ENCODE measurements at regions not wholly inside any gene's neighbourhood (a gene's known extent, or its start where the extent isn't known, plus 50 kb on each side); places are given as distances from the start of the nearest gene placed in this dataset.

DNA sequence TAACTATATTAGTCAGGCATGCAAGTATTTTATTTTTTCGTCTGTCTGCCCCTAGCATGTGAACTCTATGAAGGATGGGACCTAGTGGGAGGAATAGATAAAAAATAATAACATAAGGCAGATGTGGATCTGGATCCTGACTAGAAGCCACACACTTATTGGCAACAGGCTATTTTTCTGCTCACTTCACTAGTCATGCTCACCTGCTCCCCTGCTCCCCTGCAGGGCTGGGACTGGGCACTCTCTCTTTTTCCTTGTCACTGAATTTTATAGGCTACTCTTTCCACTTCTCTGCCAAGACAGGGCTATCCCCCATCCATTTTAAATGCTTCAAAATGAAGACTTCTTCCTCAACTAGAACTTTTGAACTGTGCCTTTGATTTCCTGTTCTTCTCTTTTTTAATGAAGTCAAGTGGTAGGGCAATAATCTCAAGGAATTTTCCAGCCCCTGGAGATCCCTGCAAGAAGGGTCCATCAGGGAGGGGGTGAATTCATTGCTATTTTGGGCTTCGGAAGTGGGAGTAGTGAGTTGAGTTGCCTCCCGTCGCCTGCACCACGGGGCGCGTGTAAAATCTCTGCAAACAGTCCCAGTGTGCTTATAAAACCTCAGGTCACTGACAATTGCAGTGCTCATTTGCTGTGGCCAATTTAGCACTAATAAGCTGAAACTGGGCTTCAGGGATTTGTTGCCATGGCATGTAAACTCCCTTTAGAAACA lies 156.7 kb upstream of the NPVF start:
- TF ChIP-seq, protein P1, sequence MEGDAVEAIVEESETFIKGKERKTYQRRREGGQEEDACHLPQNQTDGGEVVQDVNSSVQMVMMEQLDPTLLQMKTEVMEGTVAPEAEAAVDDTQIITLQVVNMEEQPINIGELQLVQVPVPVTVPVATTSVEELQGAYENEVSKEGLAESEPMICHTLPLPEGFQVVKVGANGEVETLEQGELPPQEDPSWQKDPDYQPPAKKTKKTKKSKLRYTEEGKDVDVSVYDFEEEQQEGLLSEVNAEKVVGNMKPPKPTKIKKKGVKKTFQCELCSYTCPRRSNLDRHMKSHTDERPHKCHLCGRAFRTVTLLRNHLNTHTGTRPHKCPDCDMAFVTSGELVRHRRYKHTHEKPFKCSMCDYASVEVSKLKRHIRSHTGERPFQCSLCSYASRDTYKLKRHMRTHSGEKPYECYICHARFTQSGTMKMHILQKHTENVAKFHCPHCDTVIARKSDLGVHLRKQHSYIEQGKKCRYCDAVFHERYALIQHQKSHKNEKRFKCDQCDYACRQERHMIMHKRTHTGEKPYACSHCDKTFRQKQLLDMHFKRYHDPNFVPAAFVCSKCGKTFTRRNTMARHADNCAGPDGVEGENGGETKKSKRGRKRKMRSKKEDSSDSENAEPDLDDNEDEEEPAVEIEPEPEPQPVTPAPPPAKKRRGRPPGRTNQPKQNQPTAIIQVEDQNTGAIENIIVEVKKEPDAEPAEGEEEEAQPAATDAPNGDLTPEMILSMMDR (IDR thresholded peaks at IDR 0.05; ENCODE audit: insufficient read depth, low read length): no peak
- TF ChIP-seq POLR2AphosphoS5 (IDR thresholded peaks at IDR 0.05; ENCODE audit: low read depth): no peak

Measured in HL-60 (cell line).